ENCODE measurements at regions not wholly inside any gene's neighbourhood (a gene's known extent, or its start where the extent isn't known, plus 50 kb on each side); places are given as distances from the start of the nearest gene placed in this dataset.

DNA sequence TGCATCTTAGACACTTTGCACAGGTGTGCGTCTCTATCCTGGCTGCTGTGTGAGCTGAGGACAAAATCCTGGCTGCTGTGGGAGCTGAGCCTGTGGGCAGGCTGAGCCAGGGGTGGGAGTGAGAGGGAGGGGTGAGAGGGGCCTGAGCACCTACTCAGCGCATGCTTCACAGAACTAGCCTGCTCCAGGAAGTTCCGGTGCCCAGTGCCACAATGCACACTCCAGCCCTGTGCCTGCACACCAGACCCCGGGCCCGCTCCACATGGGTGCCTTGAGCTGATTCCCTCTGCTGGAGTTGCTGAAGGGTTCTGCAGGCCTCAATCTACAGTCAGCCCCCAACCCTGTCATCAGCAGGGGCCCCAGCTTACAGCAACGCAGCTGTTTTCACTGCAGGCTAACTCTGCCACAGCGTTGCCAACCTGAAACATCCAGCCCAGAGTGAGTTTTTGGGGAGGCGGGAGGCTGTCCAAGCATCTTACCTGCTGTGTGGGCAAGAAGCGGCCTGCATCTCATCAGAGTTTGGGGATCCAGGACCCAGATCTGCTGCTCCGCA lies 1377.9 kb downstream of the TBC1D22A start:
- Histone ChIP-seq H3K4me3 (ENCODE audit: low read depth, low read length) (no peak overlapping the region), H3K4me1 (ENCODE audit: control insufficient read depth, insufficient read depth, low read length) (0 out of 2 replicates have a peak, but pooled peaks cover 2% of the 10 kb centered on the region), H3K9me3 (ENCODE audit: control insufficient read depth, insufficient read depth, low read depth, low read length) (no peaks in the 10 kb centered on the region), H3K36me3 (ENCODE audit: control insufficient read depth in 2 of 2, insufficient read depth in 1 of 2, low read length in 2 of 2) (no peaks in the 10 kb centered on the region), H3K27ac (ENCODE audit: extremely low read depth, low read depth, low read length) (no peak overlapping the region)
- TF ChIP-seq, protein P1, sequence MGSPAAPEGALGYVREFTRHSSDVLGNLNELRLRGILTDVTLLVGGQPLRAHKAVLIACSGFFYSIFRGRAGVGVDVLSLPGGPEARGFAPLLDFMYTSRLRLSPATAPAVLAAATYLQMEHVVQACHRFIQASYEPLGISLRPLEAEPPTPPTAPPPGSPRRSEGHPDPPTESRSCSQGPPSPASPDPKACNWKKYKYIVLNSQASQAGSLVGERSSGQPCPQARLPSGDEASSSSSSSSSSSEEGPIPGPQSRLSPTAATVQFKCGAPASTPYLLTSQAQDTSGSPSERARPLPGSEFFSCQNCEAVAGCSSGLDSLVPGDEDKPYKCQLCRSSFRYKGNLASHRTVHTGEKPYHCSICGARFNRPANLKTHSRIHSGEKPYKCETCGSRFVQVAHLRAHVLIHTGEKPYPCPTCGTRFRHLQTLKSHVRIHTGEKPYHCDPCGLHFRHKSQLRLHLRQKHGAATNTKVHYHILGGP (tag by site-specific recombination; IDR thresholded peaks at IDR 0.05): no peak
- TF ChIP-seq KLF10 (tag by site-specific recombination; IDR thresholded peaks at IDR 0.05): no peak
- ChIA-PET POLR2A (no interaction called here), CTCF (no interaction called here)

DNA sequence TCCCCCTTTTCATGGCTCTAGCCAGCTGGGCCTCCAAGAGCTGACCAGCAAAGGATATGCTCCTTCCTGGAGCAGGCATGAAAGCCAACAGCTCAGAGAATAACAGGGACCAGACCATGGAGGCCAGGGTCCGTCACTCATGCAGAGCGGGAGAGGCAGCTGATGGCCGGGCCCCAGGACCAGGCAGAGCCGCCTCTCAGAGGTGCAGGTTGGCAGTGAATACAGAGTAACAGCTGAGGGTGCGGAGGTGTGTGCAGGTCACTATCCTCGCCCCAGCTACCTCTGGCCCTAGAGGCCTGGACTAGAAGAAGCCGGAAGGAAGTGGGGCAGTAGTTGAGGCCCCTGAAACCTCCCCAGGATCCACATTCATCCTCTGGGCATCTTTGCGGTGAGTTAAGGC lies 1377.3 kb downstream of the TBC1D22A start:
- no peaks in the 10 kb centered on the region for H3K9me3 ChIP-seq (ENCODE audit: control insufficient read depth, insufficient read depth, low read depth, low read length)
- no peaks in the 10 kb centered on the region for H3K36me3 ChIP-seq (ENCODE audit: control insufficient read depth in 2 of 2, insufficient read depth in 1 of 2, low read length in 2 of 2)
- ChIA-PET POLR2A (no interaction called here), CTCF (interaction anchor here (0.6 kb wide), 1 partner anchor 22 kb away, joined by 3 read pairs; no protein-coding TSS in a partner anchor)
- no peak overlapping the region for H3K27ac ChIP-seq (ENCODE audit: extremely low read depth, low read depth, low read length)
- TF ChIP-seq GLIS1 (tag by site-specific recombination; IDR thresholded peaks at IDR 0.05) (no peak), ZNF214 (tag by site-specific recombination; IDR thresholded peaks at IDR 0.05; ENCODE audit: borderline replicate concordance) (no peak), ZNF302 (tag by site-specific recombination; IDR thresholded peaks at IDR 0.05; ENCODE audit: low read depth) (no peak), BCL11A (tag by site-specific recombination; IDR thresholded peaks at IDR 0.05; ENCODE audit: low read depth) (no peak), ZNF274 (IDR thresholded peaks at IDR 0.05; ENCODE audit: low read length) (no peak), ZNF274 (tag by site-specific recombination; IDR thresholded peaks at IDR 0.05; ENCODE audit: borderline replicate concordance) (no peak), TCF7L2 (IDR thresholded peaks at IDR 0.05; ENCODE audit: borderline replicate concordance, low read depth, low read length) (no peak), MEIS1 (CRISPR knock-in tag; IDR thresholded peaks at IDR 0.05; ENCODE audit: borderline replicate concordance) (no peak), GFI1B (tag by site-specific recombination; IDR thresholded peaks at IDR 0.05) (no peak), KLF8 (tag by site-specific recombination; IDR thresholded peaks at IDR 0.05) (no peak), KLF7 (tag by site-specific recombination; IDR thresholded peaks at IDR 0.05; ENCODE audit: borderline replicate concordance) (no peak), ZNF426 (tag by site-specific recombination; IDR thresholded peaks at IDR 0.05) (no peak), ZNF600 (tag by site-specific recombination; IDR thresholded peaks at IDR 0.05) (no peak)
- TF ChIP-seq, protein P2, sequence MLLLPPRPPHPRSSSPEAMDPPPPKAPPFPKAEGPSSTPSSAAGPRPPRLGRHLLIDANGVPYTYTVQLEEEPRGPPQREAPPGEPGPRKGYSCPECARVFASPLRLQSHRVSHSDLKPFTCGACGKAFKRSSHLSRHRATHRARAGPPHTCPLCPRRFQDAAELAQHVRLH (tag by site-specific recombination; IDR thresholded peaks at IDR 0.05): no peak
- TF ChIP-seq, protein P3, sequence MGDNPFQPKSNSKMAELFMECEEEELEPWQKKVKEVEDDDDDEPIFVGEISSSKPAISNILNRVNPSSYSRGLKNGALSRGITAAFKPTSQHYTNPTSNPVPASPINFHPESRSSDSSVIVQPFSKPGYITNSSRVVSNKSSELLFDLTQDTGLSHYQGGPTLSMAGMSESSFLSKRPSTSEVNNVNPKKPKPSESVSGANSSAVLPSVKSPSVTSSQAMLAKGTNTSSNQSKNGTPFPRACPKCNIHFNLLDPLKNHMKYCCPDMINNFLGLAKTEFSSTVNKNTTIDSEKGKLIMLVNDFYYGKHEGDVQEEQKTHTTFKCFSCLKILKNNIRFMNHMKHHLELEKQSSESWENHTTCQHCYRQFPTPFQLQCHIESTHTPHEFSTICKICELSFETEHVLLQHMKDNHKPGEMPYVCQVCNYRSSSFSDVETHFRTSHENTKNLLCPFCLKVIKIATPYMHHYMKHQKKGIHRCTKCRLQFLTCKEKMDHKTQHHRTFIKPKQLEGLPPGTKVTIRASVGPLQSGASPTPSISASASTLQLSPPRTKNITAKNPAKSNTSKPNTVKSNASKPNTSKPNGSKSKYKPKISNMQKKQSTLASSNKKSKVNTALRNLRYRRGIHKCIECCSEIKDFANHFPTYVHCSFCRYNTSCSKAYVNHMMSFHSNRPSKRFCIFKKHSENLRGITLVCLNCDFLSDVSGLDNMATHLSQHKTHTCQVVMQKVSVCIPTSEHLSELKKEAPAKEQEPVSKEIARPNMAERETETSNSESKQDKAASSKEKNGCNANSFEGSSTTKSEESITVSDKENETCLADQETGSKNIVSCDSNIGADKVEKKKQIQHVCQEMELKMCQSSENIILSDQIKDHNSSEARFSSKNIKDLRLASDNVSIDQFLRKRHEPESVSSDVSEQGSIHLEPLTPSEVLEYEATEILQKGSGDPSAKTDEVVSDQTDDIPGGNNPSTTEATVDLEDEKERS (tag by site-specific recombination; IDR thresholded peaks at IDR 0.05): no peak
- TF ChIP-seq, protein P4, sequence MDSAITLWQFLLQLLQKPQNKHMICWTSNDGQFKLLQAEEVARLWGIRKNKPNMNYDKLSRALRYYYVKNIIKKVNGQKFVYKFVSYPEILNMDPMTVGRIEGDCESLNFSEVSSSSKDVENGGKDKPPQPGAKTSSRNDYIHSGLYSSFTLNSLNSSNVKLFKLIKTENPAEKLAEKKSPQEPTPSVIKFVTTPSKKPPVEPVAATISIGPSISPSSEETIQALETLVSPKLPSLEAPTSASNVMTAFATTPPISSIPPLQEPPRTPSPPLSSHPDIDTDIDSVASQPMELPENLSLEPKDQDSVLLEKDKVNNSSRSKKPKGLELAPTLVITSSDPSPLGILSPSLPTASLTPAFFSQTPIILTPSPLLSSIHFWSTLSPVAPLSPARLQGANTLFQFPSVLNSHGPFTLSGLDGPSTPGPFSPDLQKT (IDR thresholded peaks at IDR 0.05; ENCODE audit: borderline replicate concordance, low read depth, low read length): no peak
- TF ChIP-seq, protein P5, sequence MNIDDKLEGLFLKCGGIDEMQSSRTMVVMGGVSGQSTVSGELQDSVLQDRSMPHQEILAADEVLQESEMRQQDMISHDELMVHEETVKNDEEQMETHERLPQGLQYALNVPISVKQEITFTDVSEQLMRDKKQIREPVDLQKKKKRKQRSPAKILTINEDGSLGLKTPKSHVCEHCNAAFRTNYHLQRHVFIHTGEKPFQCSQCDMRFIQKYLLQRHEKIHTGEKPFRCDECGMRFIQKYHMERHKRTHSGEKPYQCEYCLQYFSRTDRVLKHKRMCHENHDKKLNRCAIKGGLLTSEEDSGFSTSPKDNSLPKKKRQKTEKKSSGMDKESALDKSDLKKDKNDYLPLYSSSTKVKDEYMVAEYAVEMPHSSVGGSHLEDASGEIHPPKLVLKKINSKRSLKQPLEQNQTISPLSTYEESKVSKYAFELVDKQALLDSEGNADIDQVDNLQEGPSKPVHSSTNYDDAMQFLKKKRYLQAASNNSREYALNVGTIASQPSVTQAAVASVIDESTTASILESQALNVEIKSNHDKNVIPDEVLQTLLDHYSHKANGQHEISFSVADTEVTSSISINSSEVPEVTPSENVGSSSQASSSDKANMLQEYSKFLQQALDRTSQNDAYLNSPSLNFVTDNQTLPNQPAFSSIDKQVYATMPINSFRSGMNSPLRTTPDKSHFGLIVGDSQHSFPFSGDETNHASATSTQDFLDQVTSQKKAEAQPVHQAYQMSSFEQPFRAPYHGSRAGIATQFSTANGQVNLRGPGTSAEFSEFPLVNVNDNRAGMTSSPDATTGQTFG (tag by site-specific recombination; IDR thresholded peaks at IDR 0.05; ENCODE audit: borderline replicate concordance): no peak
- TF ChIP-seq, protein P6, sequence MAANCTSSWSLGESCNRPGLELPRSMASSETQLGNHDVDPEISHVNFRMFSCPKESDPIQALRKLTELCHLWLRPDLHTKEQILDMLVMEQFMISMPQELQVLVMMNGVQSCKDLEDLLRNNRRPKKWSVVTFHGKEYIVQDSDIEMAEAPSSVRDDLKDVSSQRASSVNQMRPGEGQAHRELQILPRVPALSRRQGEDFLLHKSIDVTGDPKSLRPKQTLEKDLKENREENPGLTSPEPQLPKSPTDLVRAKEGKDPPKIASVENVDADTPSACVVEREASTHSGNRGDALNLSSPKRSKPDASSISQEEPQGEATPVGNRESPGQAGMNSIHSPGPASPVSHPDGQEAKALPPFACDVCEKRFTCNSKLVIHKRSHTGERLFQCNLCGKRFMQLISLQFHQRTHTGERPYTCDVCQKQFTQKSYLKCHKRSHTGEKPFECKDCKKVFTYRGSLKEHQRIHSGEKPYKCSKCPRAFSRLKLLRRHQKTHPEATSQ (tag by site-specific recombination; IDR thresholded peaks at IDR 0.05): no peak
- 0 out of 2 replicates have a peak, but pooled peaks cover 2% of the 10 kb centered on the region for H3K4me1 ChIP-seq (ENCODE audit: control insufficient read depth, insufficient read depth, low read length)
- no peak overlapping the region for H3K4me3 ChIP-seq (ENCODE audit: low read depth, low read length)
